GM23248 (cell line): ENCODE measurements at regions not wholly inside any gene's neighbourhood (a gene's known extent, or its start where the extent isn't known, plus 50 kb on each side); places are given as distances from the start of the nearest gene placed in this dataset.

Experiments used
- DNase-seq: peaks from one replicate; pipeline ENCODE4 v3.0.0-alpha.2; 2015
- H2AFZ ChIP-seq: fragments of 200-600 bp; sonication (generic); 2 replicates; pipeline ENCODE4 v1.6.1; 2016; ENCODE audit warnings: antibody characterized with exemption
- H3F3A ChIP-seq: fragments of 200-600 bp; sonication (generic); 2 replicates; pipeline ENCODE4 v1.6.1; 2016; ENCODE audit warnings: mild to moderate bottlenecking, antibody characterized with exemption, mixed run types; ENCODE audit not compliant: insufficient read depth
- H3K27ac ChIP-seq: fragments of 200-600 bp; sonication (generic); 2 replicates; pipeline ENCODE4 v1.5.1; 2016; ENCODE audit warnings: mild to moderate bottlenecking
- H3K27me3 ChIP-seq: fragments of 200-600 bp; sonication (generic); replicated peaks from 2 replicates; pipeline ENCODE4 v1.6.1; 2016; ENCODE audit warnings: mild to moderate bottlenecking; ENCODE audit not compliant: insufficient read depth
- H3K36me3 ChIP-seq: fragments of 200-600 bp; sonication (generic); 2 replicates; pipeline ENCODE4 v1.6.1; 2016; ENCODE audit warnings: low read depth, mild to moderate bottlenecking
- H3K4me1 ChIP-seq: fragments of 200-600 bp; sonication (generic); 2 replicates; pipeline ENCODE4 v1.6.1; 2016; ENCODE audit warnings: mild to moderate bottlenecking; ENCODE audit not compliant: insufficient read depth
- H3K4me2 ChIP-seq: fragments of 200-600 bp; sonication (generic); one replicate; pipeline ENCODE4 v1.6.1; 2016; ENCODE audit warnings: mild to moderate bottlenecking; ENCODE audit not compliant: unreplicated experiment
- H3K4me3 ChIP-seq: fragments of 200-600 bp; sonication (generic); 2 replicates; pipeline ENCODE4 v1.5.1; 2016; ENCODE audit warnings: mild to moderate bottlenecking
- H3K79me2 ChIP-seq: fragments of 200-600 bp; sonication (generic); 2 replicates; pipeline ENCODE4 v1.6.1; 2016; ENCODE audit warnings: mild to moderate bottlenecking; ENCODE audit not compliant: insufficient read depth
- H3K9ac ChIP-seq: fragments of 200-600 bp; sonication (generic); 2 replicates; pipeline ENCODE4 v1.6.1; 2016; ENCODE audit warnings: mild to moderate bottlenecking
- H3K9me2 ChIP-seq: fragments of 200-600 bp; sonication (generic); 2 replicates; pipeline ENCODE4 v1.6.1; 2016; ENCODE audit warnings: mixed run types, mild to moderate bottlenecking, moderate library complexity; ENCODE audit not compliant: insufficient read depth
- H3K9me3 ChIP-seq: fragments of 200-600 bp; sonication (generic); one replicate; pipeline ENCODE4 v1.6.1; 2017; ENCODE audit warnings: low read depth
- H4K20me1 ChIP-seq: fragments of 200-600 bp; sonication (generic); 2 replicates; pipeline ENCODE4 v1.6.0; 2016; ENCODE audit not compliant: insufficient read depth
- EZH2 ChIP-seq: fragments of 200-600 bp; sonication (generic); IDR thresholded peaks from 2 replicates; pipeline ENCODE4 v1.6.1; 2018; ENCODE audit warnings: antibody characterized with exemption, mild to moderate bottlenecking; ENCODE audit not compliant: insufficient read depth, poor library complexity, severe bottlenecking
- EZH2phosphoT487 ChIP-seq: fragments of 200-600 bp; sonication (generic); IDR thresholded peaks from 2 replicates; pipeline ENCODE4 v1.6.1; 2018; ENCODE audit warnings: antibody characterized with exemption, moderate library complexity, mild to moderate bottlenecking, low read depth; ENCODE audit not compliant: insufficient read depth
- WGBS, 2 experiments: methylation state at CpG; one replicate each; pipeline ENCODE4 v1.1.6; 2015 to 2017; ENCODE audit warnings: low lambda C conversion rate in 2 of 2, low coverage in 1 of 2; ENCODE audit errors: missing lambda C conversion rate in 2 of 2; 5-methylcytosine and 5-hydroxymethylcytosine counted together
- in situ Hi-C: fragments of 300-500 bp; cut with MboI; formaldehyde crosslinking; loops from 2 replicates; pipeline ENCODE4 v1.15.0; 2020

DNA sequence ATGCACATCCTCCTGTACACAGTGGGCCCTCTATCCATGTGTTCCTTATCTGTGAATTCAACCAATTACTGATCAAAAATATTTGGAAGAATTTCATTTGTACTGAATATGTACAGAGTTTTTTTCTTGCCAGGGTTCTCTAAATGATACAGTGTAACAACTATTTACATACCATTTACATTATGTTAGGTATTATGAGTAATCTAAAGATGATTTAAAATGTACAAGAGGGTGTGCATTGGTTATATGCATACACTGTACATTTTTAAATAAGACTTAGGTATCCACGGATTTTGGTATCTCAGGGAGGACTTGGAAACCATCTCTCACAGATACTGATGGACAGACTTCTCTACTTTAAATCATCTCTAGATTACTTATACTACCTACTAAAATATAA lies 1333.9 kb downstream of the PCDH18 start:
- Histone ChIP-seq H3K27me3 (no peaks in the 10 kb centered on the region), H3K79me2 (no peaks in the 10 kb centered on the region), H2AFZ (no peak overlapping the region), H3F3A (no peaks in the 10 kb centered on the region), H3K9me3 (no peaks in the 10 kb centered on the region), H3K4me1 (no peaks in the 10 kb centered on the region), H3K27ac (no peak overlapping the region), H3K9me2 (no peaks in the 10 kb centered on the region), H4K20me1 (no peaks in the 10 kb centered on the region), H3K9ac (no peak overlapping the region), H3K4me2 (no peak overlapping the region), H3K36me3 (no peaks in the 10 kb centered on the region), H3K4me3 (no peak overlapping the region)
- in situ Hi-C loops, result no loop called here
- DNase-seq, result no peak
- WGBS, 2 experiments, result 13 to 14% methylated on average over 1 of the region's 1 CpG
- no peak for TF ChIP-seq EZH2phosphoT487
- no peak for TF ChIP-seq EZH2

DNA sequence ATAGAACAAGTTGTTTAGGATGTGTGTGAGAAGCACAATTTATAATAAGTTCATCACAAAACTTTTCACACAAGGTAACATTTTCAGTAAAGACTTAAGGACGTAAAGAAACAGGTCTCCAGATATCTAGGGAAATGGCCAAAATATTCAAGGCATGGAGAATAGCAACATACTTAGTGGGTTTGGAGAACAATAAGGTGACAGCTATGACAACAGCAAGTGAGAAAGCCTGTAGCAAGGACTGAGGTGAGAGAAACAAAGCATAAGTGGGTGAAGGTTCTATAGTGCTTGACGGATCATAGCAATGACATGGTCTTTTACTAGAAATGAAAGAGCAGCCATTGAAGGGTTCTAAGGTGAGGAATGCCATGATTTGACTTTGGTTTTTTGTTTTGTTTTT lies 1337.3 kb downstream of the PCDH18 start:
- no peak overlapping the region for H3K4me2 ChIP-seq
- in situ Hi-C loops, result no loop called here
- no peak overlapping the region for H3K27ac ChIP-seq
- no peaks in the 10 kb centered on the region for H3K27me3 ChIP-seq
- DNase-seq, result no peak
- H3K9me3 ChIP-seq, result no peaks in the 10 kb centered on the region
- H3K79me2 ChIP-seq, result no peaks in the 10 kb centered on the region
- no peak for TF ChIP-seq EZH2
- no peak for TF ChIP-seq EZH2phosphoT487
- H3K9me2 ChIP-seq, result no peaks in the 10 kb centered on the region
- no peaks in the 10 kb centered on the region for H3K4me1 ChIP-seq
- H3K36me3 ChIP-seq, result no peaks in the 10 kb centered on the region
- H2AFZ ChIP-seq, result no peak overlapping the region
- H3K4me3 ChIP-seq, result no peak overlapping the region
- no peaks in the 10 kb centered on the region for H4K20me1 ChIP-seq
- 21 to 24% methylated on average over 2 of the region's 2 CpGs for WGBS, 2 experiments
- H3F3A ChIP-seq, result no peaks in the 10 kb centered on the region
- H3K9ac ChIP-seq, result no peak overlapping the region

- Histone ChIP-seq H4K20me1 (no peaks in the 10 kb centered on the region), H3K9me2 (no peaks in the 10 kb centered on the region), H3K4me3 (no peak overlapping the region), H3K4me1 (no peaks in the 10 kb centered on the region), H3K27me3 (no peaks in the 10 kb centered on the region), H3K27ac (no peak overlapping the region), H3K36me3 (no peaks in the 10 kb centered on the region), H3K9me3 (no peaks in the 10 kb centered on the region), H3K4me2 (no peak overlapping the region), H2AFZ (no peak overlapping the region), H3K9ac (no peak overlapping the region), H3K79me2 (no peaks in the 10 kb centered on the region), H3F3A (no peaks in the 10 kb centered on the region)
- no peak for DNase-seq
- TF ChIP-seq EZH2 (no peak), EZH2phosphoT487 (no peak)
- in situ Hi-C loops, result no loop called here
- WGBS, 2 experiments, result 12 to 18% methylated on average over 2 of the region's 2 CpGs
Observed at GRCh38 chr4:136186650-136187049, 1345.6 kb downstream of the PCDH18 start.

DNA sequence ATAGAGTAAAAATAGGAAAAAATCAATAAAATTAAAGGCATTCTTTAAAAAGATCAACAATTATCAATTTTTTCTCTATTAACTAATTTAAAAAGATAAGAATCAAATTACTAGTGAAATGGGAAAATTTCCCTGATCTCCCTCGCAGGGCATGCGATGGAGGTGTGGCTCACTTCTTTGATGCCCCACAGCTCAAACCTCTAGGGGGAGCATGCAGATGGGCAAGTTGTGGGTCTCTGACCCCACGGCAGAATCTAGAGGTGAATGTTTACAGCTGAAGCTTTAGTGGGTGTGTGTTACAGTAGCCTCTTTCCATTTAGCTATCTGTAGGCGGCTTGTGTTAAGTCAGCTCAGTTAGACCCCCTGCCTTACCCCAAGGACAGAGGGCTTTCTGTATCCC lies 1348.8 kb downstream of the PCDH18 start:
- no peak overlapping the region for H3K4me3 ChIP-seq
- no peak overlapping the region for H2AFZ ChIP-seq
- H3K9me3 ChIP-seq, result no peaks in the 10 kb centered on the region
- H4K20me1 ChIP-seq, result no peaks in the 10 kb centered on the region
- DNase-seq, result no peak
- H3K79me2 ChIP-seq, result no peaks in the 10 kb centered on the region
- H3K4me2 ChIP-seq, result no peak overlapping the region
- H3K27me3 ChIP-seq, result no peaks in the 10 kb centered on the region
- no peaks in the 10 kb centered on the region for H3K9me2 ChIP-seq
- H3K4me1 ChIP-seq, result no peaks in the 10 kb centered on the region
- 55 to 60% methylated on average over 4 of the region's 4 CpGs for WGBS, 2 experiments
- no peaks in the 10 kb centered on the region for H3F3A ChIP-seq
- H3K27ac ChIP-seq, result no peak overlapping the region
- H3K36me3 ChIP-seq, result no peaks in the 10 kb centered on the region
- no peak overlapping the region for H3K9ac ChIP-seq
- in situ Hi-C loops, result no loop called here
- TF ChIP-seq EZH2phosphoT487 (no peak), EZH2 (no peak)

DNA sequence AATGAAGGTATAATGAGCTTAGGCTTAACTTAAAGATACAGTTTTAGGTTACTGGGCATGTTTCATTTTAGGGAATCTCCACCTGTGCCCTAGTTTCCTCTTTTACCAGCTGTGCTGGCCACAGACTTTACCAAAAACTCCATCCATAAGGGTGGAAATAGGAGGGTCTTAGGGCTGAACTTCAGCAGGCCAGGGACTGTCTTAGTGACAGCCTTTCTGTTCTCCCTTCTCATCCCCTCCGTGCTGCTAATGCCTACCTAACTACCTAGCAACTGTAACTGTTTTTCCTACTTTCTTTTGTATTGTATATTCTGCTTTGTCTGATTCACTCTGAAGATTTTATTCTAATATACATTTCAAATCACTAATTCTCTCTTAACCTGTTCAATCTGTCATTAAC lies 1375.3 kb downstream of the PCDH18 start:
- H3K4me1 ChIP-seq, result no peaks in the 10 kb centered on the region
- DNase-seq, result no peak
- no peaks in the 10 kb centered on the region for H3K9me3 ChIP-seq
- H3K27me3 ChIP-seq, result no peaks in the 10 kb centered on the region
- WGBS, 2 experiments, result 0 to 5% methylated on average over 1 of the region's 1 CpG
- no peaks in the 10 kb centered on the region for H3F3A ChIP-seq
- H3K9ac ChIP-seq, result no peak overlapping the region
- no peak overlapping the region for H3K27ac ChIP-seq
- no peaks in the 10 kb centered on the region for H3K79me2 ChIP-seq
- H3K4me3 ChIP-seq, result no peak overlapping the region
- H3K4me2 ChIP-seq, result no peak overlapping the region
- no peaks in the 10 kb centered on the region for H3K9me2 ChIP-seq
- H3K36me3 ChIP-seq, result no peaks in the 10 kb centered on the region
- H4K20me1 ChIP-seq, result no peaks in the 10 kb centered on the region
- H2AFZ ChIP-seq, result no peak overlapping the region
- in situ Hi-C loops, result no loop called here
- no peak for TF ChIP-seq EZH2phosphoT487
- no peak for TF ChIP-seq EZH2
